IMR-90 (cell line): ENCODE measurements at regions not wholly inside any gene's neighbourhood (a gene's known extent, or its start where the extent isn't known, plus 50 kb on each side); places are given as distances from the start of the nearest gene placed in this dataset.

Experiments used
- ATAC-seq: fragments of 200-7000 bp; cut with Tn5 transposase; 2 replicates; pipeline ENCODE4 v1.9.1; 2020; ENCODE audit warnings: low read depth, mild to moderate bottlenecking, moderate library complexity
- BruUV-seq: library from RNA; stranded (reverse); fragments of 400-500 nt; replicated peaks from 2 replicates; lab custom pipeline; 2021; lab: Mats Ljungman, UMichigan
- CTCF ChIA-PET: fragments of 300-600 bp; formaldehyde crosslinking; extraction: SDS; loops from one replicate; lab custom pipeline; 2021; ENCODE audit warnings: antibody characterized with exemption; lab: Yijun Ruan, JAX
- POLR2A ChIA-PET: fragments of 300-600 bp; sonication (Branson Sonifier 250); formaldehyde crosslinking; loops from one replicate; lab custom pipeline; 2022; ENCODE audit warnings: antibody characterized with exemption; ENCODE audit not compliant: unreplicated experiment; lab: Charles Lee
- DNase-seq: peaks from one replicate; pipeline ENCODE4 v3.0.0; 2013
- H2AFZ ChIP-seq: replicated peaks from 2 replicates; pipeline ENCODE3; 2013; ENCODE audit warnings: low read length, mild to moderate bottlenecking; ENCODE audit not compliant: poor library complexity
- H2AK5ac ChIP-seq: 2 replicates; pipeline ENCODE4 v1.6.1; 2013; ENCODE audit warnings: low read depth, low read length, inconsistent platforms
- H2AK9ac ChIP-seq: replicated peaks from 2 replicates; pipeline ENCODE3; 2013; ENCODE audit warnings: mild to moderate bottlenecking, low read depth, low read length, moderate library complexity; ENCODE audit not compliant: poor library complexity
- H2BK120ac ChIP-seq: 2 replicates; pipeline ENCODE4 v1.6.1; 2013; ENCODE audit warnings: low read depth, low read length, inconsistent platforms
- H2BK15ac ChIP-seq: 3 replicates; pipeline ENCODE4 v1.6.1; 2013; ENCODE audit warnings: low read depth, low read length, inconsistent platforms
- H2BK20ac ChIP-seq: 2 replicates; pipeline ENCODE4 v1.6.1; 2013; ENCODE audit warnings: low read depth, mild to moderate bottlenecking, inconsistent platforms, low read length, moderate library complexity
- H2BK5ac ChIP-seq: 2 replicates; pipeline ENCODE4 v1.6.1; 2013; ENCODE audit warnings: mild to moderate bottlenecking, low read depth, low read length, inconsistent platforms; ENCODE audit not compliant: poor library complexity, severe bottlenecking
- H3K14ac ChIP-seq: replicated peaks from 2 replicates; pipeline ENCODE4 v1.6.1; 2013; ENCODE audit warnings: low read depth, low read length, inconsistent platforms
- H3K18ac ChIP-seq: 2 replicates; pipeline ENCODE4 v1.6.1; 2013; ENCODE audit warnings: low read depth, low read length, control low read depth
- H3K23ac ChIP-seq: 2 replicates; pipeline ENCODE4 v1.6.1; 2013; ENCODE audit warnings: low read depth, low read length, inconsistent platforms
- H3K27ac ChIP-seq: 2 replicates; pipeline ENCODE4 v1.5.1; 2013; ENCODE audit warnings: mild to moderate bottlenecking, control low read depth, low read length; ENCODE audit not compliant: insufficient read depth
- H3K27me3 ChIP-seq: 2 replicates; pipeline ENCODE4 v1.6.1; 2013; ENCODE audit warnings: low read length; ENCODE audit not compliant: control insufficient read depth, insufficient read depth
- H3K36me3 ChIP-seq: 2 replicates; pipeline ENCODE4 v1.6.1; 2013; ENCODE audit warnings: low read length, mixed read lengths; ENCODE audit not compliant: control insufficient read depth, insufficient read depth
- H3K4ac ChIP-seq: 2 replicates; pipeline ENCODE4 v1.6.1; 2013; ENCODE audit warnings: low read depth, low read length, inconsistent platforms
- H3K4me1 ChIP-seq: 2 replicates; pipeline ENCODE4 v1.6.1; 2013; ENCODE audit warnings: low read length, mixed read lengths; ENCODE audit not compliant: control insufficient read depth, insufficient read depth
- H3K4me2 ChIP-seq: 2 replicates; pipeline ENCODE4 v1.6.1; 2013; ENCODE audit warnings: low read depth, mild to moderate bottlenecking, control low read depth, low read length, moderate library complexity
- H3K4me3 ChIP-seq: 2 replicates; pipeline ENCODE4 v1.5.1; 2013; ENCODE audit warnings: low read depth, mild to moderate bottlenecking, control low read depth, low read length, moderate library complexity; ENCODE audit not compliant: insufficient read depth
- H3K56ac ChIP-seq: 2 replicates; pipeline ENCODE4 v1.6.1; 2013; ENCODE audit warnings: low read length, inconsistent platforms; ENCODE audit not compliant: insufficient read depth; ENCODE audit errors: extremely low read depth
- H3K79me1 ChIP-seq, 2 experiments: 2 replicates each; pipeline ENCODE4 v1.6.1; 2013; ENCODE audit warnings: low read length in 2 of 2, inconsistent platforms in 1 of 2, low read depth in 1 of 2
- H3K9ac ChIP-seq: 2 replicates; pipeline ENCODE4 v1.6.1; 2013; ENCODE audit warnings: low read depth, low read length, control low read depth
- H3K9me1 ChIP-seq: 2 replicates; pipeline ENCODE4 v1.6.1; 2013; ENCODE audit warnings: low read length, inconsistent platforms; ENCODE audit not compliant: insufficient read depth
- H3K9me3 ChIP-seq: 2 replicates; pipeline ENCODE4 v1.6.1; 2013; ENCODE audit warnings: low read length; ENCODE audit not compliant: control insufficient read depth, insufficient read depth
- H4K20me1 ChIP-seq: 2 replicates; pipeline ENCODE4 v1.6.1; 2013; ENCODE audit warnings: low read length, inconsistent platforms; ENCODE audit not compliant: insufficient read depth
- H4K5ac ChIP-seq: 2 replicates; pipeline ENCODE4 v1.6.1; 2013; ENCODE audit warnings: mild to moderate bottlenecking, low read depth, low read length, control low read depth
- H4K8ac ChIP-seq, 2 experiments: 2 replicates each; pipeline ENCODE4 v1.6.1; 2013; ENCODE audit warnings: low read depth in 2 of 2, low read length in 2 of 2, control low read depth in 1 of 2, inconsistent platforms in 1 of 2
- H4K91ac ChIP-seq: 2 replicates; pipeline ENCODE4 v1.6.1; 2013; ENCODE audit warnings: low read depth, low read length, inconsistent platforms; ENCODE audit not compliant: insufficient read depth
- CEBPB ChIP-seq: IDR thresholded peaks from 2 replicates; pipeline ENCODE4 v1.6.1; 2012; ENCODE audit warnings: low read depth, low read length, improper control_type of control experiment
- NFE2L2 ChIP-seq: fragments of 150-350 bp; IDR thresholded peaks from 2 replicates; pipeline ENCODE4 v1.6.1; 2016; ENCODE audit warnings: low read depth, mild to moderate bottlenecking, low read length
- RAD21 ChIP-seq: IDR thresholded peaks from 2 replicates; pipeline ENCODE4 v1.6.1; 2012; ENCODE audit warnings: low read length, improper control_type of control experiment
- RCOR1 ChIP-seq: IDR thresholded peaks from 2 replicates; pipeline ENCODE4 v1.6.1; 2012; ENCODE audit warnings: mild to moderate bottlenecking, low read length, improper control_type of control experiment; ENCODE audit not compliant: insufficient replicate concordance
- WGBS, 2 experiments: methylation state at CpG; one replicate each; pipeline versions ENCODE4 v1.1.5 to v1.1.7; 2013; ENCODE audit warnings: missing lambda C conversion rate in 2 of 2; ENCODE audit not compliant: insufficient read length in 1 of 2; ENCODE audit errors: extremely low coverage in 2 of 2; 5-methylcytosine and 5-hydroxymethylcytosine counted together
- dilution Hi-C: fragments of 300-500 bp; cut with HindIII; formaldehyde crosslinking; loops from one replicate; pipeline ENCODE4 v1.14.3; 2018; ENCODE audit warnings: low sequenced_read_pairs; ENCODE audit not compliant: unreplicated experiment
- in situ Hi-C: fragments of 300-500 bp; cut with MboI; formaldehyde crosslinking; loops from 3 replicates; pipeline ENCODE4 v1.14.3; 2019; ENCODE audit warnings: low sequenced_read_pairs, inconsistent platforms, mixed read lengths
- intact Hi-C: fragments of 100-400 bp; cut with micrococcal nuclease; formaldehyde crosslinking; loops from 2 replicates; pipeline ENCODE4 v1.10.0; 2022
- TF ChIP-seq, protein P1 (sequence below): fragments of 150-350 bp; IDR thresholded peaks from 2 replicates; pipeline ENCODE4 v1.6.1; 2017; ENCODE audit warnings: mild to moderate bottlenecking, antibody characterized with exemption, low read length, low read depth

GRCh38 chr2:239721531-239721930, 303.6 kb downstream of the NDUFA10 start:
- Histone ChIP-seq H2AK9ac (no peak overlapping the region), H2BK120ac (no peak overlapping the region), H3K27ac (no peak overlapping the region), H2BK5ac (no peak overlapping the region), H4K91ac (no peak overlapping the region), H3K79me1 (no peaks in the 10 kb centered on the region), H3K9me3 (peaks cover 49% of the 10 kb centered on the region), H3K27me3 (no peaks in the 10 kb centered on the region), H3K56ac (no peak overlapping the region), H3K9ac (no peak overlapping the region), H3K14ac (no peak overlapping the region), H4K20me1 (no peaks in the 10 kb centered on the region), H3K4me3 (no peak overlapping the region), H4K8ac (no peak overlapping the region), H3K18ac (no peak overlapping the region), H3K4me1 (no peaks in the 10 kb centered on the region), H4K5ac (no peak overlapping the region), H3K4ac (no peak overlapping the region), H2AK5ac (no peak overlapping the region), H3K36me3 (no peaks in the 10 kb centered on the region), H3K23ac (no peak overlapping the region), H3K4me2 (no peak overlapping the region), H2AFZ (no peak overlapping the region), H3K9me1 (no peaks in the 10 kb centered on the region), H2BK15ac (no peak overlapping the region), H2BK20ac (no peak overlapping the region)
- in situ Hi-C loops = no loop called here
- 80% methylated on average over 2 of the region's 11 CpGs; no CpG with 5 or more reads in 1 of the 2 experiments for WGBS, 2 experiments
- intact Hi-C loops = no loop called here
- TF ChIP-seq CEBPB (no peak), RAD21 (no peak), NFE2L2 (no peak), RCOR1 (no peak)
- TF ChIP-seq, protein P1, sequence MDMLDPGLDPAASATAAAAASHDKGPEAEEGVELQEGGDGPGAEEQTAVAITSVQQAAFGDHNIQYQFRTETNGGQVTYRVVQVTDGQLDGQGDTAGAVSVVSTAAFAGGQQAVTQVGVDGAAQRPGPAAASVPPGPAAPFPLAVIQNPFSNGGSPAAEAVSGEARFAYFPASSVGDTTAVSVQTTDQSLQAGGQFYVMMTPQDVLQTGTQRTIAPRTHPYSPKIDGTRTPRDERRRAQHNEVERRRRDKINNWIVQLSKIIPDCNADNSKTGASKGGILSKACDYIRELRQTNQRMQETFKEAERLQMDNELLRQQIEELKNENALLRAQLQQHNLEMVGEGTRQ = no peak
- dilution Hi-C loops = no loop called here
- CTCF ChIA-PET = no interaction called here
- POLR2A ChIA-PET = no interaction called here
- no peak for ATAC-seq
- no TSS peak for BruUV-seq
- DNase-seq = no peak
